Thoracic aorta (tissue), 2 donors: ENCODE measurements at regions not wholly inside any gene's neighbourhood (a gene's known extent, or its start where the extent isn't known, plus 50 kb on each side); places are given as distances from the start of the nearest gene placed in this dataset.

Experiments used
- ATAC-seq: fragments of 150-250 bp; one replicate; pipeline ENCODE4 v1.8.0; 2017; ENCODE audit warnings: low read depth; ENCODE audit not compliant: insufficient number of reproducible peaks, low FRiP score
- DNase-seq: peaks from one replicate; pipeline ENCODE4 v3.0.0-alpha.2; 2020; ENCODE audit warnings: low spot score
- H3K27ac ChIP-seq, 2 donors: fragments of 200-600 bp; sonication (generic); 1 replicate in 1 of 2; 2 replicates in 1 of 2; pipeline ENCODE4 v1.5.1; 2016; ENCODE audit warnings: mild to moderate bottlenecking in 2 of 2, moderate library complexity in 2 of 2
- H3K27me3 ChIP-seq: fragments of 200-600 bp; sonication (generic); replicated peaks from 2 replicates; pipeline ENCODE4 v1.6.0; 2016; ENCODE audit warnings: mild to moderate bottlenecking; ENCODE audit not compliant: insufficient read depth
- H3K36me3 ChIP-seq: fragments of 200-600 bp; sonication (generic); one replicate; pipeline ENCODE4 v1.5.1; 2016
- H3K4me1 ChIP-seq, 2 donors: fragments of 200-600 bp; sonication (generic); 1 replicate in 1 of 2; 2 replicates in 1 of 2; pipeline versions ENCODE4 v1.5.1 to v1.6.0; 2016; ENCODE audit warnings: low read depth in 2 of 2, mild to moderate bottlenecking in 1 of 2; ENCODE audit not compliant: control insufficient read depth in 1 of 2
- H3K4me3 ChIP-seq: fragments of 200-600 bp; sonication (generic); 2 replicates; pipeline ENCODE4 v1.5.1; 2016; ENCODE audit warnings: mild to moderate bottlenecking
- H3K9me3 ChIP-seq: fragments of 200-600 bp; sonication (generic); 2 replicates; pipeline ENCODE4 v1.5.1; 2016
- TF ChIP-seq, protein P1 (sequence below): fragments of 200-600 bp; sonication (generic); IDR thresholded peaks from one replicate; pipeline ENCODE4 v1.5.1; 2019; ENCODE audit warnings: antibody characterized with exemption

DNA sequence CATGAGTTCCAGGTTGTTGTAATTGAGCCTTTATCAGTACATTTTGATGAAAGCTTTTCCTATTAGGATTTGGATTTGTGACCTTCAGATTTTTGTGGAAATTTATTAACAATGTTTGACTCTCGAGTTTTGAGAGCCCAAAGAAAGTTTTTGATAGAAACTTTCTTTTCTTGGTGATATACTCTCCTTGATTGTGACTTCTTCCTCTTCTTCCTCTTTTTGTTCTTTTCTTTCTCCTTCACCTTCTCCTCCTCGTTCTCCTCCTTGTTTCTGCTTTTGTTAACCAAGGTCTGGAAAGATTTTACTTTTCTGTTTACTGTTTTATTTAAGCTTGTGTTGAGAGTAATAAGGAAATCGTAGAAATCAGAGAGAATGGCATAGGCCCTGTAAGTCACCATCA is 182.4 kb downstream of the TRIM27 start:
- Histone ChIP-seq H3K27ac (no peak overlapping the region), H3K4me1 (no peaks in the 10 kb centered on the region), H3K9me3 (no peaks in the 10 kb centered on the region), H3K4me3 (no peak overlapping the region), H3K36me3 (no peaks in the 10 kb centered on the region), H3K27me3 (no peaks in the 10 kb centered on the region)
- TF ChIP-seq, protein P1, sequence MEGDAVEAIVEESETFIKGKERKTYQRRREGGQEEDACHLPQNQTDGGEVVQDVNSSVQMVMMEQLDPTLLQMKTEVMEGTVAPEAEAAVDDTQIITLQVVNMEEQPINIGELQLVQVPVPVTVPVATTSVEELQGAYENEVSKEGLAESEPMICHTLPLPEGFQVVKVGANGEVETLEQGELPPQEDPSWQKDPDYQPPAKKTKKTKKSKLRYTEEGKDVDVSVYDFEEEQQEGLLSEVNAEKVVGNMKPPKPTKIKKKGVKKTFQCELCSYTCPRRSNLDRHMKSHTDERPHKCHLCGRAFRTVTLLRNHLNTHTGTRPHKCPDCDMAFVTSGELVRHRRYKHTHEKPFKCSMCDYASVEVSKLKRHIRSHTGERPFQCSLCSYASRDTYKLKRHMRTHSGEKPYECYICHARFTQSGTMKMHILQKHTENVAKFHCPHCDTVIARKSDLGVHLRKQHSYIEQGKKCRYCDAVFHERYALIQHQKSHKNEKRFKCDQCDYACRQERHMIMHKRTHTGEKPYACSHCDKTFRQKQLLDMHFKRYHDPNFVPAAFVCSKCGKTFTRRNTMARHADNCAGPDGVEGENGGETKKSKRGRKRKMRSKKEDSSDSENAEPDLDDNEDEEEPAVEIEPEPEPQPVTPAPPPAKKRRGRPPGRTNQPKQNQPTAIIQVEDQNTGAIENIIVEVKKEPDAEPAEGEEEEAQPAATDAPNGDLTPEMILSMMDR = no peak
- DNase-seq (no peak), ATAC-seq (no peak)

DNA sequence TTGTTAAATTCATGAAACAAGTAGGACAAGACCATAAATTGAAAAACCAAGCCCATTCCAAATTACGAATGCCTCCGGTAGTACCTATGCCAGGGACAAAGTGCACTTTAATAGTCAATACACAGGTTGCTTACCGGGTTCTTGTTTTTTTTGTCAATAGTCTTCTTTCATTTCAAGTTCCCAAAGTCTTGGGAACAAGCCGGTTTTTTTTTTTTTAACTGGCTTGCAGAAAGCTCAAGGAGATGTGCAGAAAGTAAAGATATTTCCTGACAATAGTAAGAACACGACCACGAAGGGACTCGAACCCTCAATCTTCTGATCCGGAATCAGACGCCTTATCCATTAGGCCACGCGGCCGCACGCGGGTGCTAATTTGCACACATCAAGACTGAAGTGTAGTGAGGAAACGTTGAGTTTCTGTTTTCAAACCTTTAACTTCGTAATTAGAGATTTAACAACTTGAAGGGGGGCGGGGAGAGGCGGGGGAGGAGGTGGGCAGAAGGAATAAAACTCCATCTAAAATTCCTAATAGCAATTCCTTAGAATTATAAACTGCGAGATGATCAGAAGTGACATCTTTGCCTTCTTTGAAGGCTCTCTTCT is 181.0 kb downstream of the TRIM27 start:
- TF ChIP-seq, protein P1 = no peak

DNA sequence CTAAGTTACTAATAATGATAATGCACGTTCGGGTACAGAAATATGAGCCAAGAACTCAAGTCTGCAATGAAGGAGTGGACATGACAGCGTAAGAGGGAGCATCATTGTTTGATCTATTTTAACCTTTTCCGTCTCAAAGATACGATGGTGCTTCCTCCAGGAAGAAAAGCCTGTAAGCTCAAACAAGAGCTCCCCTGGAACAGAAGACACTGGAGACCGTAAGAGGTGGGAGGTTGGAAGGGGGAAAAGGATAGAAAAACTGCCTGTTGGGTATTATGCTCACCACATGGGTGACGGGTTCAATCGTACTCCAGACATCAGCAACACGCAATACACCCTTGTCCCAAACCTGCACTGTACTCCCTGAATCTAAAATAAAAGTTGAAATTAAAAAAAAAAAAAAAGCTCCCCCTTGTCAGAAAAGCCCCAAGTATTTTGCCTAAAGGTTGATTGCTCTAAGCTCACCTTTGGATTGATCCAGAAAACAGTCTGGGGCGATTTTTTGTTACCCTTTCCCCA is 180.5 kb downstream of the TRIM27 start:
- H3K27ac ChIP-seq = no peak overlapping the region
- no peak for DNase-seq
- TF ChIP-seq, protein P1 = no peak
- H3K36me3 ChIP-seq = no peaks in the 10 kb centered on the region
- no peaks in the 10 kb centered on the region for H3K9me3 ChIP-seq
- no peak overlapping the region for H3K4me3 ChIP-seq
- no peaks in the 10 kb centered on the region for H3K27me3 ChIP-seq
- no peaks in the 10 kb centered on the region for H3K4me1 ChIP-seq
- ATAC-seq = no peak

More for the DNA sequence above, 181.0 kb downstream of the TRIM27 start:
- Histone ChIP-seq H3K27ac (no peak overlapping the region), H3K9me3 (no peaks in the 10 kb centered on the region), H3K4me1 (no peaks in the 10 kb centered on the region), H3K27me3 (no peaks in the 10 kb centered on the region), H3K36me3 (no peaks in the 10 kb centered on the region), H3K4me3 (no peak overlapping the region)
- DNase-seq = no peak
- no peak for ATAC-seq

DNA sequence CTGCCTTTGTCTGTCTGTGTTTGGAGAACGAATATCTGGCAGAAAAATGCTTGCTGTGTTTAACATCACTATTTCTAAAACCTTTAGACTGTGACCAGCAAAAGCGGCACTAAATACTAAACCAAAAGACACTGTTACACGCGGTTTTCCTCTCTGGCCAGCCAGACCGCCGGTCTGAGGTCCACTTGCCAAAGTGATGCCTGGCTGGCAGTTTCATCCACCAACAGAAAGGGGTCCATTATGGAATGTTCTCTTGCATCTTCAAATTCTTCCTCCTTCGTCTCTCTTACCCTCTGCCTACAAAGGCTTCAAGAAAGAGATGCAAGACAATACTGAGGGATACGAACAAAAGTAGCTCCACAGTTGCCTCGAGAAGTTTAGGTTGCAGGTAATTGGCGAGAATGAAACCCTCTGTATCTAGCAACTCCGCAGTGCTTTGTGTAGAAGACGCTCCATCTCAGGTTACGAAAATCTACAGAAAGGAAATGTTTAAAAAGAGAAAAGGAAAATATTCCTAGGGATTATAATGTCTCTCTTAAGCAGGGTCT is 176.6 kb downstream of the TRIM27 start:
- ATAC-seq = no peak
- Histone ChIP-seq H3K27ac (no peak overlapping the region), H3K4me1 (no peaks in the 10 kb centered on the region), H3K27me3 (no peaks in the 10 kb centered on the region), H3K9me3 (peaks cover 10% of the 10 kb centered on the region), H3K4me3 (no peak overlapping the region), H3K36me3 (no peaks in the 10 kb centered on the region)
- TF ChIP-seq, protein P1 = no peak
- no peak for DNase-seq

DNA sequence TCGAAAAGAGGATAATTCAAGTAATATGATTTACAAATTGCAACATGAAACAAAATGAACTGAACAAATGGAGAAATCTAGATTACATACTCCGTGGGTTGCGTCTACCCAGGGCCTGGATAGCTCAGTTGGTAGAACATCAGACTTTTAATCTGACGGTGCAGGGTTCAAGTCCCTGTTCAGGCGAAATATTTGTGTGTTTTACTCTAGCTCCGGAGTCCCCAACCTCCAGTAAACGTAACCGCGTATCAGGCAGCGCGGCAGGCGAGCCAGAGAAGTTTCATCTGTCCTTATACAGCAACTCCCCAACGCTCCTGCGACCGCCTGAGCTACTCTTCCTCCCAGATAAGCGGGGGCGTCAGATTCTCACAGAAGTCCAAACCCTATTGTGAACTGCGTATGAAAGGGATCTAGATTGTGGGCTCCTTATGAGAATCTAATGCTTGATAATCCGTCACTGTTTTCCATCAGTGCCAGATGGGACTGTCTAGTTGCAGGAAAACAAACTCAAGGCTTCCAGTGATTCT is 176.1 kb downstream of the TRIM27 start:
- Histone ChIP-seq H3K27me3 (no peaks in the 10 kb centered on the region), H3K9me3 (peaks cover 10% of the 10 kb centered on the region), H3K4me3 (no peak overlapping the region), H3K27ac (no peak overlapping the region), H3K36me3 (no peaks in the 10 kb centered on the region), H3K4me1 (no peaks in the 10 kb centered on the region)
- ATAC-seq (no peak), DNase-seq (no peak)
- TF ChIP-seq, protein P1 = no peak
